ENCODE measurements at regions not wholly inside any gene's neighbourhood (a gene's known extent, or its start where the extent isn't known, plus 50 kb on each side); places are given as distances from the start of the nearest gene placed in this dataset.

GRCh38 chr10:130493446-130494145, 357.4 kb downstream of the GLRX3 start:
- TF ChIP-seq, protein P1, sequence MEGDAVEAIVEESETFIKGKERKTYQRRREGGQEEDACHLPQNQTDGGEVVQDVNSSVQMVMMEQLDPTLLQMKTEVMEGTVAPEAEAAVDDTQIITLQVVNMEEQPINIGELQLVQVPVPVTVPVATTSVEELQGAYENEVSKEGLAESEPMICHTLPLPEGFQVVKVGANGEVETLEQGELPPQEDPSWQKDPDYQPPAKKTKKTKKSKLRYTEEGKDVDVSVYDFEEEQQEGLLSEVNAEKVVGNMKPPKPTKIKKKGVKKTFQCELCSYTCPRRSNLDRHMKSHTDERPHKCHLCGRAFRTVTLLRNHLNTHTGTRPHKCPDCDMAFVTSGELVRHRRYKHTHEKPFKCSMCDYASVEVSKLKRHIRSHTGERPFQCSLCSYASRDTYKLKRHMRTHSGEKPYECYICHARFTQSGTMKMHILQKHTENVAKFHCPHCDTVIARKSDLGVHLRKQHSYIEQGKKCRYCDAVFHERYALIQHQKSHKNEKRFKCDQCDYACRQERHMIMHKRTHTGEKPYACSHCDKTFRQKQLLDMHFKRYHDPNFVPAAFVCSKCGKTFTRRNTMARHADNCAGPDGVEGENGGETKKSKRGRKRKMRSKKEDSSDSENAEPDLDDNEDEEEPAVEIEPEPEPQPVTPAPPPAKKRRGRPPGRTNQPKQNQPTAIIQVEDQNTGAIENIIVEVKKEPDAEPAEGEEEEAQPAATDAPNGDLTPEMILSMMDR (IDR thresholded peaks at IDR 0.05) = no peak
- TF ChIP-seq POLR2A (IDR thresholded peaks at IDR 0.05) = no peak

All from right lobe of liver (tissue), 4 donors.